ENCODE measurements at regions not wholly inside any gene's neighbourhood (a gene's known extent, or its start where the extent isn't known, plus 50 kb on each side); places are given as distances from the start of the nearest gene placed in this dataset.

GRCh38 chr7:156088115-156088514, 275.9 kb upstream of the SHH start:
- no peak for DNase-seq

GRCh38 chr7:156082048-156083040, 270.1 kb upstream of the SHH start:
- no peak for DNase-seq

GRCh38 chr7:156080596-156080995, 268.3 kb upstream of the SHH start:
- no peak for DNase-seq

GRCh38 chr7:156080046-156080445, 267.8 kb upstream of the SHH start:
- no peak for DNase-seq

GRCh38 chr7:156079156-156079555, 266.9 kb upstream of the SHH start:
- no peak for DNase-seq

GRCh38 chr7:156074982-156075615, 262.8 kb upstream of the SHH start:
- no peak for DNase-seq

- DNase-seq, result no peak
Observed at GRCh38 chr7:156074084-156074483, 261.8 kb upstream of the SHH start.

- DNase-seq, result no peak
Observed at GRCh38 chr7:156073366-156074052, 261.2 kb upstream of the SHH start.

- DNase-seq, result no peak
Observed at GRCh38 chr7:156071612-156072011, 259.3 kb upstream of the SHH start.

- no peak for DNase-seq
Observed at GRCh38 chr7:156069891-156070290, 257.6 kb upstream of the SHH start.

GRCh38 chr7:156067156-156067555, 254.9 kb upstream of the SHH start:
- no peak for DNase-seq

GRCh38 chr7:156065400-156065799, 253.1 kb upstream of the SHH start:
- DNase-seq, result no peak

GRCh38 chr7:156064971-156065386, 252.7 kb upstream of the SHH start:
- DNase-seq, result no peak

- DNase-seq, result no peak
Observed at GRCh38 chr7:156063241-156063810, 251.1 kb upstream of the SHH start.

GRCh38 chr7:156062286-156062685, 250.0 kb upstream of the SHH start:
- DNase-seq, result no peak

- no peak for DNase-seq
Observed at GRCh38 chr7:156061689-156062255, 249.5 kb upstream of the SHH start.

- no peak for DNase-seq
Observed at GRCh38 chr7:156060925-156061324, 248.7 kb upstream of the SHH start.

GRCh38 chr7:156059369-156059768, 247.1 kb upstream of the SHH start:
- no peak for DNase-seq

- DNase-seq, result no peak
Observed at GRCh38 chr7:156058248-156058647, 246.0 kb upstream of the SHH start.

GRCh38 chr7:156056534-156056933, 244.3 kb upstream of the SHH start:
- DNase-seq, result no peak

GRCh38 chr7:156055206-156055822, 243.1 kb upstream of the SHH start:
- no peak for DNase-seq

GRCh38 chr7:156051884-156052283, 239.6 kb upstream of the SHH start:
- DNase-seq, result no peak
